ENCODE measurements at regions not wholly inside any gene's neighbourhood (a gene's known extent, or its start where the extent isn't known, plus 50 kb on each side); places are given as distances from the start of the nearest gene placed in this dataset.
A peak's percentile ranks its signal among the peaks of the same experiment; 100 is the strongest.

DNA sequence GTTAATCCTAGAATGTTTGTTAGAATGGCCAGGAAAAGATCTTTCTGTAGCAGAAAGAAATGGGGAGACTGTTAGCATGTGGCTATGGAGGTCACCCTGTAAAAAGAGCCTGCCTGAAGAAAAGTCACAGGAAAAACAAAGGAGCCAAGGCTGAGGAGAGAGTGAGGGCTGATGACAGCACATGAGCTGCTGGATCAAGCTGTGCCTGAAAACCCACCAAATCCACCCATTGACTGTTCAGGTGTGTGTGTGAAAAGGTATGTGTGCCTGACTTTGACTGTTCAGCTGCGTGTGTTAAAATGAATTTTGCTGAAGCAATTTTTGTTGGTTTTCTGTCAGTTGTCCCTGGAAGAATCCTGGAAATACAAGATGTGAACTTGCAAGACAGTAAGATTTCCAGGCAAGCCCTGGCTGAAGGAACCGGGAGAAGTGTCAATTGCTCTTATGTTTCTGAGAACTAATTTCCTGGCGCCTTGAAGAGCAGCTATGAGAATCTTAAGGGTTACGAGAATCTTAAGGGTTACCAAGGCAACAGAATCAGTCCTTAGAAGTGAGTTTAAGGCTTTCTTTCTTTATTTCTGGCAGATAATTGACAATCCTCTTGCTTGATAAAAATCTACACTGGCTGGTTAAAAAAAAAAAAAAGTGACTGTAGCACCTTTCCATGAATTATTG, 73.0 kb upstream of the LGALSL start:
- DNase-seq, result no peak

DNA sequence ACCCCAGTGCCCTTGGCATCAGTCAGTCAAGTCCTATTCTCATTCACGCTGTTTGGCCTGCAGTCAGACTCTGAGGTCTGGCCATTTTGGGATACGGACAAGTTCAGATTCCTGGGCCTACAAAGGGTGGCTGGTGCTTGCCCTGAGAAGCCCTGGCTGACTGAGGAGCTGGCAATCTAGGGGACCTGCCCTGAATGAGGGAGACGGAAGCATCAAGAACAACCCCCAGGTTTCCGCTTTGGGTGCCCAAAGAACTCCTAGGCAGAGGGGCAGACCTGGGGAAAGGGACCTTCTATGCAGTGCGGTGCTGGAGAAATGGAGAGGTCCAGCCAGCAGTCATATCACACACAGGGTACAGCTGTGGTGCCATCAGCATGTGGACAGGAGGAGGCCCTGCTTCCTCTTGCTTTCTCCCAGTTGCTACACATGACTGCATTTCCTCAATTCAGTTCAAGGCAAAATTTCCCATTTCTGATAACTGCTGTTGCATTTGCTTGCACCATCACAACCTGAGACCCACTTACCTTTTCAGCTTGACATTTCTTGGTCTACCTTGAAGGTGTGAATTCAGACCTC, 70.9 kb upstream of the LGALSL start:
- DNase-seq, result no peak

DNA sequence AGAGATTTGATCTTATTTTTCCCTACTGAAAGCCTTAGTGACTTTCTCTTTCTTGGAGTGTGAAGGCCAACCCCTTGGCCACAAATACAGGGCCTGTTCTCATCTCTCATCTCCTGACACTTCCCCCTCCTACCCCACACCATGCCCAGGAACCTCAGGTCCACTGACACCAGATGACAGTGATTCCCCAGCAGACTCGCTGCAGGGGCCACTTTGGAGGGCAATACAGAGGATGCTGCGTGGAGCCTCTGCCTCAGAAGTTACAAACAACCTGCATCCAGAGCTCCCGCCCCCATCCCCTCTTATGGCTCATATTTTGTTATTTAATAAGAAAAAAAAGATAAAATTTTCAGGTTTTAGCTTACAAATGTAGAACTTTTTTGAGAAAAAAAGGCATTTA, 70.1 kb upstream of the LGALSL start:
- DNase-seq, result no peak

DNA sequence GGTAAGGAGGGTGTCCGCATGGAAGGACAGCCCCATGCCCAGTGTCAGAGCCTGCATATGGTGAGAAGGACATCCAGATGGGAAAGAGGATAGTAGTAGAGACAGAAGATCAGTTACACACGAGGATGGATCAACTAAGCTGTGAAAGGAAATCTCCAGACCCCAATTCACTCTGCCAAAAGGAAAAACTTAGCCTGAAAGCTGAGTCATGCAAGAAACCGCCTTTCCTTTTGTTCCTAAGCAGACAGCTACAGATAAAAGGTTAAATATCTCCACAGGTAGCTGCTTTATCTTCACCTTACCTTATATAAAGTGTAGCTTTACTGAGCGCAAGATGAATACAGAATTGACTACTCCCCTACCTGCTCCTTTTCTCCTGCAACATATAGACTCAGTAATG, 67.3 kb upstream of the LGALSL start:
- no peak for DNase-seq

DNA sequence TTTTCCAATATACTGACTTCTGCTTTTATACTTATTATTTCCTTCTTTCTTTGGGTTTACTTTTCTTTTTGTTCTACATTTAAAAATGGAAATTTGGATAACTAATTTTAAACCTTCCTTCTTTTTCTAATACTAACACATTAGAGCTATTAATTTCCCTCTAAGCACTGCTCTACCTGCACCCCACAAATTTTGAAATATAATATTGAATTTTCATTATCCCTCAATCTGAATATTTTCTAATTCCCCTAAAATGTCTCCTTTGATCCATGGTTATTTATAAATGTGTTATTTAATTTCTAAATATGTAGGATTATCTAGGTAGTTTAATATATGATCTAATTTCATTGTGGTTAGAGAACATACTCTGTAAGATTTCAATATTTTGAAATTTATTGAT, 63.4 kb upstream of the LGALSL start:
- no peak for DNase-seq

DNA sequence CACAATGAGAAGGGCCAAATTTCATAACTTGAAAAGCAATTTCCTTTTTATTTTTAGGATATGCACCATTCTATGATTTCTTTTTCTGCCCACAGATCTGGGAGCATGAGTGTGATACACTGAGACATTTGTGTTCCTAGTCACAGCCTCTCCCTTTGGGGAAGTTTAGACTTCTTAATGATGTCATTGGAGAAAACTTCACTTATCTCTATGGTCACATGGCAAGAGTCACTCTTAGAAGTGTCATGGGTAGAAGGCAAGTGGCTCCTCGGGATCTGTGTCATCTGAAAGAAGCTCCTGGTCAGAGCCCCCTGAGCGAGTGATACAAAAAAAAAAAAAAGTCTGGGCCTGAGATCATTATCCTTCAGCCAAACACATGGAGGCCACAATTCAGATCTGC, 62.5 kb upstream of the LGALSL start:
- no peak for DNase-seq

DNA sequence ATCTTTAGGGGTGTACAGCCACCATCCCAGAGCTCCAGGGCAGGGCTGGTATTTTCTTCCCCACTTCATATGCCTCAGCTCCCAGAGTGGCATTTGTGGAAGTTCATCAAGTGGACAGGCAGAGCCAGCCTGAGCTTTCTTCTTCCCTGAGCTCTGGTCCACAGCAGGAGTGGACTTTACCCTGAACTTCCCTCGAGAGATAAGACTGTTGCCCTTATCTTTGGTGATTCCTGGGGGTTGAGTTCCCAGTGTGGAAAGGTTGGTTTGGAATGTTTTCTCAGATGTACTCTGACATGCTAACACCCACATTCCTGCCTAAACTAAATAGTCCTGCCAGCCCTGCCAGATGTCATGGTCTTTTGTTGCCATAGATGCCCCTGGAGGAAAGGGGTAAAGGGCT, 62.0 kb upstream of the LGALSL start:
- DNase-seq, result no peak

DNA sequence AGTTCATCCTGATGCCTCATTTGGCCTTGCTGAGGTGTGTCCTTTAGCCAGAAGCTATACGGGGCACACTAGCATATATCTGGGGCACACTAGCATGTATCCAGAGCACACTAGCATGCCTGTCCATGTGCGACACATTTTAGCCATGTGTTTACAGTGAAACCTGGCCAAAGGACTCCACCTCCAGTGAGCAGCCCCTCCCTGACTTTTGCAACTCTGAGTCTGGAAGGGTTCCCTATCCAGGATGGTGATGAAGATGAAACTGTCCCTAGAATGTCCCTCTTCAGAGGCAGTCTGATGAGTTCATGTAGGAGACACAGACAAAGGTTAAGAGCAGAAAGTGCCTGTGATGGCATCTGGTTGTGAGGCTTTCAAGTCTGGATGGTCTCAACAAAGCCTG, 61.4 kb upstream of the LGALSL start:
- DNase-seq, result no peak

DNA sequence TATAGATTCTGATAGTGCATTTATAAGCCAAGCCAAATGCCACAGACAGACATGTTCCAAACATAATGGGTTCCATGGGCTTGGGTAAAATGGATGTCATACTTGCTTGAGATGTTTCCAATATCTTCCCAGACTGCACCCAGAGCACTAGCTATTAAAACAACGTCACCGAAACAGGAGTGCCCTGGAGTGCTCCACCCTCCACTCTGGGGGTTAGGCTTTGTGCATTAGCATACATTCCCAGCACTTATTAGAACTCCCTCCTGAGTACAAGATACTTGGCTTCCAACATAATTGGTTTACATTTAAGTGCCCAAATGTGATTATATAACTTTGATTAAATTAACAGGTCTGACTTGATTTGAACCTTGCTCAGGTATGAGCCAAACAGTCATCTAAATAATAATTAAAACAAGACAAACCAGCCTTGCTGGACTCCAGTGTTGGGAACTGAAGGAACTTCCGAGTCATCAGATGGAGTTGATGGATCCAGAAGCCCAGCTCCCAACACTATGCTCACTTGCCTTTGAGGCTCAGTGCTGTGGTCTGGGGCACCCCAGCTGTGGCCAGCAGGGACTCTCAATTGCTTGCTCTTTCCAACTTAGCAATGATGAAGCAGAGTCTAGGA, 60.5 kb upstream of the LGALSL start:
- DNase-seq, result no peak

DNA sequence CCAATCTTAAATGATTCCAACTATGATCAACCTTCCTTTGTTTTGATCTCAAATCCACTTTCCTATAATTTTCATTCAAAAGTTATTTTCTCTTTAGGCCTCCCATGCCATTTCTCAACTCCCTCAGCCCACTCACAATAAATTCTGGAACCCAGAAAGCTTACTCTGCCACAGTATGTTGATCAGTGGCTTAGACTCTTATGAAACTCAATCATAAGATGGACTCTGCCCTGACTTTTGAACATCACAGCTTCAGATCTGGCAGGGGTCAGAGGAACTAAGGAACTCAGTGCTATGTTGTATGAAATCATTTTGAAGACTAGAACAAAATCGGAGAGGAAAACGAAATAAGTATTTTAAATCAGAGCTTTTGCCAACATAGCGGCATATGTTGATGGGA, 59.8 kb upstream of the LGALSL start:
- DNase-seq, result no peak

DNA sequence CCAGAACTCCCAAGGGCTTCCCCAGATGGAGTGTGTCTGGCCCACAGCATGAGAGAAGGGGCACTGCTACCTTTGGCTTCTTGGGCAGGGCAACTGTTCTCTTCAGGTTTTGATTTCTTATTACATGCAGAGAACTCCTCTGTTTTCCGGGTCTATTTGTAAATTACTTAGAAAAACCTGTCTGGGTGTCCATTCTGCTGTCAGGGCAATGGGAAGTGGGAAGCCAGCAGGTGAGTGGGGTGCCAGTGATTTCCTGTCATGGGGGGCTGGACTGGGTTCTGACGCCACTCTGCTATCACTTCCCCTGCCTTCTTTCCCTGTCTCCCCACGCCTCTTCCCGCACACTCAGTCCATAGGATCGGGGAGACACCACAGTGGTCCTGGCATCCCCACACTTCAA, 58.0 kb upstream of the LGALSL start:
- DNase-seq, result no peak

DNA sequence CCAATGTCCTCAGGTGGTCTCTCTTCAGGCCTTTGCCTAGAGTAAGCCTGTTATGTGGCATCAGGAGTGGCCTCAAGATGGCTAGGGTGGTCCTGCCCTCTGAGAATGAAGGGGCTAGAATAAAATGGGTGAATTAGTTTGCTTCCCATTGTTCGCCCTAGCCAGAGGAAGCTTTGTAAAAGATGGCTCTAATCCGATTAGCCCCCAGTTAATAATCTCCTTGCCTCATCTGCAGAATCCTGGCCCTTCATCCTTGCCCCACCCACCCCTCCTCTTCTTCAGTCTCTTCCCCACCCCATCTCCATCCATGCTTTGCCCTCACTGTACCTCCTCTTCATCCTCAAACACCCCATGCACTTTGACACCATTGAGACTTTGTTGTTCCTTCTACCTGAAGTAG, 57.4 kb upstream of the LGALSL start:
- no peak for DNase-seq

DNA sequence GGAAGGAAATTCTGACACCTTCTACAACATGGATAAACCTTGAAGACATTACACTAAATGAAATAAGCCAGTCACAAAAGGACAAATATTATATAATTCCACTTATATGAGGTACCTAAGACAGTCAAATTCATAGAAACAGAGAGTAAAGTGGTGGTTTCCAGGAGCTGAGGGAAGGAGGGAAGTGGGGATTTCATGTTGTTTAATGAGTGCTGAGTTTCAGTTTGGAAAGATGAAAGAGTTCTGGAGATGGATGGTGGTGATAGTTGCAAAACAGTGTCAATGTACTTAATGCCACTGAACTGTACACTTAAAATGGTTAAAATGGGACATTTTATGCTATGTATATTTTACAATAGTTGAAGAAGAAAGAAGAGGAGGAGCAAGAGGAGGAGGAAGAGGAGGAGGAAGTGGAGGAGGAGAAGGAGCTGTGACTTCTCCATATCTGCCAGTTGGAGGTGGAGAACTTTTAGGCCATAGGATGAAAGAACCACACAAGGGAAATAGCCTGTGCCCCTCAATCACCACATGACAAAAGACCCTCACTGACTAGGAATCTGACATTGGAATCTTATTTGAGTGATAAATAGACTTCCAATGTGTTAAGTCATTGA, 55.3 kb upstream of the LGALSL start:
- DNase-seq, result no peak

DNA sequence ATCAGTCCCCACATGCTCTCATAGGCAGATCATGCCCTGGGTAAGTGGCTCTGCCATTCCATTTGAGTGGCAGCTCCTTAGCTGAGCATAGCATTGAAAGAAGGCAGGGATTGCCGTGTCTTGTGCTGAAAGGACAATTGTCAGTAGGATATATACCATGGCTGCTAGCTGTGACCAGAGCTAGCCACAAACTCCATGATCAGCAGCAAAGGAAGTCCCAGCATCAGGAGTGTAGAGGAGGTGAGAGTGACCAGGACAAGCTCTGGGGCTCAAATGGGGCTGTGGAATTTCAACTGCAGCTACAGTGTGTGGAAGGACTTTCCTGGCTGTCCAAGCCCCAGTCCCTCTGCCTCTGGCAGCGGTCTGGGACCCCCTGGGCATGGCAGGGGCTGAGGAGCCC, 54.4 kb upstream of the LGALSL start:
- DNase-seq, result no peak

DNA sequence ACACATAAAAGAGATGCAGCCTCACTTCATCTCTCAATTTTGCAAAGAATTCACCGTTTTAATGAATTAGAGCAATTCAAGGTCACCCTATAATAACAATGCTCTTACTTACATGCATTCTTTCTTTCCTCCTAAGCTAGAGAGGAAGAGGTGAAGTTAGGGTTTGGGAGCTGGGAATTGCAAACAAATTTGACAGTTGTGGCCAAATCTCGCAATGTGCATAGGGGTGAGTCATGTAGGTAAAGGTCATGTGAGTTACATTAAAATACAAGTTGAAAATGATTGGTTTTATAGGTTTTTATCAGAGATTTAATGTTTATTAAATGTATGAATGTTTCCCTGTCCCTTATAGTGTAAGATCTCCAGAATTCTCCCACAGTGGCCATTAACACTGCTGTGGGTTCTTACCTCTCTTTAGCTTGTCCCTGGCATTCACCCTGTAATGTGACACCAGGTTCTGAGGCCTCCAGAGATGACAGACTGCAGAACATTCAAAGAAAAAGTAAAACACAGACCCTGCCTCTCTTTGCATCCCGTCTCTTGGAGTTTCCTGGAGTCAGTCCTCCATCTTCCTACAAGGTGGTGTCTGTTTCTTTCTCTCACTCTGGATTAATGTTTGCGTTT, 53.7 kb upstream of the LGALSL start:
- no peak for DNase-seq

DNA sequence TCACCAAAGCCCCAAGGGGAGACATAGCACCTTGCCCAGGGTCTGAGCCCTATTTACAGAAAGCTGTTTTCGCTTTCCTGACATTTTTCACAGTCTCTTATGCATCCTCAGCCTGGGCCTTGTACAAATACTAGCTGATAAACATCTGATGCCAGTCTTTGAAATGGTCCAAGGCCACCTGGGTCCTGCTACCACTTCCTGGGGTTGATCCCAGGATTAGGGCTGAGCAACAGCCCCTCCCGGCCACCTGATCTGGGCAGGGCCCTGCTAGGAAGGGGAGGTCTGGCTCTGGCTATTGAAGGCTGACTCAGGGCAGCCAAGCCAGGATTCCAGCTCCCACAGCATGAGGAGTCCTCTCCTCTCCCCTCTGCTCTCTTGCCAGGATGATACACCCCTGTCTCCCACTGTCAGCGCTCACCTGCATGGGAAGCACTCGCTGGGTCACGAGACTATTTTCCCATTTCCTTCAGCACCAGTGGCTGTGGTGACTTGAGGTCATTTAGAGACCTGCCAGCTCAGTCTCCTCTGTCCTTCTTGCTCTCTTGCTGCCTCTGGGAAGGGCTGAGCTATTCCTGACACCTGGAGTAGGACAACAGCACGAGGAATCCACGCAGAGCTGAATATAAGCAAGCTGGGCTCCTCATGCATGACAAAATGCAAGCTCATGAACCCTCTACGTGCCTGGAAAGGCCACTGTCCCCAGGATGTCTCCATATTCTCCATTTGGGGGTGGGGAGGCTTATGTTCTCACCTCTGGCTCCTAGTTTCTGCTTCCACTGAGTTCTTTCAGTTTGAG, 53.0 kb upstream of the LGALSL start:
- no peak for DNase-seq

DNA sequence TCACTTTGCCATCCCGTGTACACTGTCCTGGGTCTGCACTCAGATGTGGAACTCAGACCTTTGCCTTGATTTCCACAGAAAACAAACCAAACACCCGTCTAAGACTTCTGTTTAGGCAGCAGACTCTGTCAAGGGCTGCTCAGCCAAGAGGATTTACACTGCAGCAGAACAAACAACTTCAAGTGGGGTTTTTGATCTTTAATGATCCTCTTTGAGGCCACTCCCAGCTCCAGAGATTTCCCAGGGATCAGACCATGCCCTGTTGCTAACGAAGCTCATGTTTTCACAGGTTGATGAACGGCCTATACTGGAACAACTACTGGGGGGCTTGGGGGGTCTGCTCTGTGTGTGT, 52.5 kb upstream of the LGALSL start:
- peak; percentile 33 for DNase-seq

DNA sequence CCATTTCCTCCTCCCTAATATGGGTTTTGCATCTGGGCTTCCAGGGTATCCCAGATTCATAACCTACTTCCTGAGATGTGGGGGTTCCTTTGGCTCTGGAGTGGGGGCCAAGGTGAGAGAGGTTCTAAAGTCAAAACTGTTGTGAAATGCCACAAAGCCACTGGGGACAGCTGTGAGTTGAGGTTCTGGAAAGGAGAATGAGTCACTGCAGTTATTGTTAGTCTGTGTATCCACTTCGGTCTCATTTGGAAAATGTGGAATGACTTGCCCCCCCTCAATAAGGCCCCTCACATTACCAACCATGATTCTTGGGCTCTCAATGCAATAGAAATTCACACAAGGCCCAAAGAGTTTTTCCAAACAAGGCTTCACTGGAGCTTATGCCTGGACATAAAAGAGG, 51.1 kb upstream of the LGALSL start:
- no peak for DNase-seq

DNA sequence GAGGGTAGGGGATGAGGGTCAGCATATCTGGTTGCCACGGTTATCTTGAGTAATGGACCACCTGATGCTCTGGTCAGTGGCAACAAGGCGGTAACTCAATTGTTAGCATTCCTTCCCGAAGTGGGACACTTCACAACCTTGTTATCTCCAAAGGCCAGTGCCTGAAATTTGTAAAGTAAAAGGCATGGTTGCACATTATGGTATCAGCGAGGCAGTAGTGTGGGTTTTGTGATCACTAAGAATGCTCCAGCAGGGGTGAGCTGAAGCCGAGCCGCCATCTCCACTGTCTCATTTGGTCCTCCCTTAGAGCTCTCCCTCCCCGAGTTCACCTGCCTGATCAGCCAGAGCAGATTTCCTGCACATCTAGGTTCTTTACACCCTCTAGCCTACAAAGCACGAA, 50.5 kb upstream of the LGALSL start:
- DNase-seq, result no peak

DNA sequence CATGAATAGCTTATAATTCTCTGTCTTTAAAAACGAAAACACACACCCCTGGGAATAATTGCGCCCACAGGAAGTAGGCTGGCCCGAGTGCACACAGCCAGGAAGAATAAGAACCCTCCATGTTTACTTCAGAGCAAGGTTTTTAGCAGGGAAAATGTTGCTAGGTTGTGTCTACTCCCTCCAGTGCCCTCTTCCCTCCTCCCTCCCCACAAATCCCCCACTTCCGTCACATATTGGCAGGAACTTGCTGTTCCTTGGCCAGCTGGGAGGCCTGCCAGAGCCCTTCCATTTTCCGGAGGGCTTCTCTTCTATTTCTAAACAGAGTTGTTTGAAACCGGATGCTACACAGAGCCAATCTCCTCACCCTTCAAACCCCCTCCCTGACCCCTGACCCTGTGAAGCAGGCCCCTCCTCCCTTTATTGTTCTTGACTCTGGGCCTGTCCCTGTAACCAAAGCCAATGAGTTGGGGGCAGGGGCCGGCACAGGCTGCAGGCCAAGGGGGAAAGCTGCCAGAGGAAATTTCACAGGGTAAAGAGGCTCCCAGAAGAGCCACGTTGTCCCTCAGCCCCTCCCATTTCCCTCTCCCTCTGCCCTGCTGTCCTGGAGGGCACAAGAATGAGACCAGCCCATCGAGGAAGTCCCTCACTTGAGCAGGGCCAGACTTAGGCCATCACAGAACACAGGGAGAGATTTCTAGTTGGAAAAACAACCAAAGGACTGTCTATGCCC, 49.8 kb upstream of the LGALSL start:
- no peak for DNase-seq

Measured in NCI-H774 (cell line).